Vagina (tissue), 2 donors: ENCODE measurements at regions not wholly inside any gene's neighbourhood (a gene's known extent, or its start where the extent isn't known, plus 50 kb on each side); places are given as distances from the start of the nearest gene placed in this dataset.

Experiments
- DNase-seq, 2 donors: peaks; one replicate each; pipeline ENCODE4 v3.0.0-alpha.2; 2017; ENCODE audit errors: extremely low spot score in 2 of 2
- H3K27ac ChIP-seq: fragments of 200-600 bp; sonication (generic); one replicate; pipeline ENCODE4 v1.5.1; 2019
- H3K27me3 ChIP-seq: fragments of 200-600 bp; sonication (generic); one replicate; pipeline ENCODE4 v1.5.1; 2019
- H3K36me3 ChIP-seq, 2 donors: fragments of 200-600 bp; sonication (generic); one replicate each; pipeline ENCODE4 v1.5.1; 2017 to 2019
- H3K4me1 ChIP-seq: fragments of 200-600 bp; sonication (generic); one replicate; pipeline ENCODE4 v1.5.1; 2019
- H3K4me3 ChIP-seq, 2 donors: fragments of 200-600 bp; sonication (generic); 1 replicate in 1 of 2; 2 replicates in 1 of 2; pipeline ENCODE4 v1.5.1; 2016 to 2019
- H3K9me3 ChIP-seq: fragments of 200-600 bp; sonication (generic); one replicate; pipeline ENCODE4 v1.5.1; 2019
- POLR2A ChIP-seq, 2 donors: fragments of 450-650 bp; IDR thresholded peaks; one replicate each; pipeline ENCODE4 v1.6.1; 2017; ENCODE audit warnings: antibody characterized with exemption in 2 of 2, mild to moderate bottlenecking in 2 of 2, moderate library complexity in 2 of 2
- POLR2AphosphoS5 ChIP-seq, 2 donors: sonication (generic); formaldehyde crosslinking; IDR thresholded peaks; one replicate each; pipeline ENCODE4 v1.9.0; 2017; ENCODE audit warnings: antibody characterized with exemption in 2 of 2, mild to moderate bottlenecking in 2 of 2, low read depth in 1 of 2; ENCODE audit not compliant: insufficient read depth in 1 of 2
- intact Hi-C: fragments of 100-400 bp; cut with DNase I; formaldehyde crosslinking; loops from one replicate; pipeline ENCODE4 v1.15.1; 2023
- TF ChIP-seq, protein P1 (sequence below), 3 experiments: fragments of 450-650 bp in 2 of 3; fragments of 200-600 bp in 1 of 3; sonication (generic) in 1 of 3; IDR thresholded peaks; one replicate each; pipeline ENCODE4 v1.5.1; 2017 to 2019; ENCODE audit warnings: antibody characterized with exemption in 3 of 3, mild to moderate bottlenecking in 2 of 3, moderate library complexity in 2 of 3

DNA sequence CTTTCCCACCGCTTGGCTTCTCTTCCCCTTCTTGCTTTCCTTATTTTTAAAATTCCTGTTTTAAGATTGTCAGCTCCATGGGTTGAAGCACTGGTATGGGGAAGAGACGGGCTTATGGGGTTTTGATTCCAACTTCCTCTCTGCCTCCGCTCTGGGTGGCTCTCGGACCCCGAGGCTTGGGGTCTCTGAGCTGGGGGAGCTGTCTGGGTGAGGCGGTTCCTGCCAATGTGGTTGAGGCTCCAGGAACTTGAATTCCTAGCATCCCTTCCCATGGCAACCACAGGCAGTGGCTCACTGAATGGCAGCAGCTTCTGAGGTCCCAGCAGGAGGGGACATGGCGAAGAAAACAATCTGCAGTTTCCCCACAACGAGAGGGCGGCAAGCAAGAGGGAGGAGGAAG lies 83.1 kb upstream of the C1orf174 start:
- intact Hi-C loops = no loop called here
- TF ChIP-seq POLR2AphosphoS5 (IDR thresholded peaks at IDR 0.05; ENCODE audit: insufficient read depth in 1 of 2, low read depth in 1 of 2) = no peak
- H3K27me3 ChIP-seq = peaks cover 3% of the 10 kb centered on the region

DNA sequence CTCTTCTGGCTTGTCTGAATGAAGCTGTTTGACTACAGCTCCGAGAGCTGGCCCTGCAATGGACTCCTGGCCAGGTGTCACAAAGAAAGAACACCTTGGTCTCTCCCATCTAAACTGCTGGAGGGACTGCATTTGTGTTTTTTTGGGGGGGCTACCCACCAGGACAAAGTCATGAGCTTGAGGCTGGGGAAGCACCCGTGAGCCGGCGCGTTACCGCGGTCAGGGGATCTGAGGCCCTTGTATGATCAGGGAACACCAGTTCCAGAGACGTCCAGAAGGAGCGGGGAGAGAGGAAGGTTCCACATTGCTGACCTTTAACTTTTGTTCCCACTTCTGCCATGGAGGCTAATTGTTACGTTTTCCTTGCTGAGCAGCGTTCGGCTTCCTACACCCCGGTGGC lies 84.5 kb upstream of the C1orf174 start:
- no peak for TF ChIP-seq POLR2AphosphoS5 (IDR thresholded peaks at IDR 0.05; ENCODE audit: insufficient read depth in 1 of 2, low read depth in 1 of 2)
- no peak for TF ChIP-seq POLR2A (IDR thresholded peaks at IDR 0.05)
- TF ChIP-seq, protein P1, sequence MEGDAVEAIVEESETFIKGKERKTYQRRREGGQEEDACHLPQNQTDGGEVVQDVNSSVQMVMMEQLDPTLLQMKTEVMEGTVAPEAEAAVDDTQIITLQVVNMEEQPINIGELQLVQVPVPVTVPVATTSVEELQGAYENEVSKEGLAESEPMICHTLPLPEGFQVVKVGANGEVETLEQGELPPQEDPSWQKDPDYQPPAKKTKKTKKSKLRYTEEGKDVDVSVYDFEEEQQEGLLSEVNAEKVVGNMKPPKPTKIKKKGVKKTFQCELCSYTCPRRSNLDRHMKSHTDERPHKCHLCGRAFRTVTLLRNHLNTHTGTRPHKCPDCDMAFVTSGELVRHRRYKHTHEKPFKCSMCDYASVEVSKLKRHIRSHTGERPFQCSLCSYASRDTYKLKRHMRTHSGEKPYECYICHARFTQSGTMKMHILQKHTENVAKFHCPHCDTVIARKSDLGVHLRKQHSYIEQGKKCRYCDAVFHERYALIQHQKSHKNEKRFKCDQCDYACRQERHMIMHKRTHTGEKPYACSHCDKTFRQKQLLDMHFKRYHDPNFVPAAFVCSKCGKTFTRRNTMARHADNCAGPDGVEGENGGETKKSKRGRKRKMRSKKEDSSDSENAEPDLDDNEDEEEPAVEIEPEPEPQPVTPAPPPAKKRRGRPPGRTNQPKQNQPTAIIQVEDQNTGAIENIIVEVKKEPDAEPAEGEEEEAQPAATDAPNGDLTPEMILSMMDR (IDR thresholded peaks at IDR 0.05) = no peak
- no peak overlapping the region for H3K27ac ChIP-seq
- intact Hi-C loops = no loop called here

More for the DNA sequence above, 83.1 kb upstream of the C1orf174 start:
- Histone ChIP-seq H3K9me3 (no peaks in the 10 kb centered on the region), H3K27ac (no peak overlapping the region), H3K36me3 (no peaks in the 10 kb centered on the region), H3K4me1 (no peaks in the 10 kb centered on the region), H3K4me3 (no peak overlapping the region)
- no peak for DNase-seq

DNA sequence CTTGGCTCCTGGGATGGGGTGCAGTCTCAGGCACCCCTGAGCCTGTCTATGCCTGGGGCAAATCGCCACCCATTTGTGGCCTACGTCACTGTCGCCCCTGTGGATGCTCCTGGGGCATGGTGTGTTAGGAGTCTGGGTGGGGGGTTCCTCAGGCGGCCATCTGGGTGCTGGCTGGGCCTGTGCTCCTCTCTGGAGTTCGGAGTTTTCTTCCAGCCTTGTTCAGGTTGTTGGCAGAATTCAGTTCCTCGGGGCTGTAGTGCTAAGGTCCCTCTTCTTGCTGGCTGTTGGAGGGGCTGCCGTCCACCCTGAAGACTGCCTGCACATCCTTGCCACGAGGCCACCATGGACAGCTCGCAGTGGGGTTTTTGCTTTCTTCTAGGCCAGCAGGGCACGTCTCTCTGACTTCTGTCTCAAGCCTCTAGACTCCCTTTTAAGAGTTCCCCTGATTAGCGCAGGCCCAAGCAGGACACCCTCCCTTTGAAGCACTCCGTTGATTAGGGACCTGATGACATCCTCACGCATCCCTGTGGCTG lies 86.7 kb upstream of the C1orf174 start:
- intact Hi-C loops = no loop called here
- TF ChIP-seq, protein P1 (IDR thresholded peaks at IDR 0.05) = no peak
- TF ChIP-seq POLR2AphosphoS5 (IDR thresholded peaks at IDR 0.05; ENCODE audit: insufficient read depth in 1 of 2, low read depth in 1 of 2) (no peak), POLR2A (IDR thresholded peaks at IDR 0.05) (no peak)
- DNase-seq = no peak

More for the DNA sequence above, 84.5 kb upstream of the C1orf174 start:
- no peak overlapping the region for H3K4me3 ChIP-seq
- no peaks in the 10 kb centered on the region for H3K4me1 ChIP-seq
- H3K9me3 ChIP-seq = no peaks in the 10 kb centered on the region
- no peaks in the 10 kb centered on the region for H3K36me3 ChIP-seq
- no peak for DNase-seq
- H3K27me3 ChIP-seq = peaks cover 3% of the 10 kb centered on the region

DNA sequence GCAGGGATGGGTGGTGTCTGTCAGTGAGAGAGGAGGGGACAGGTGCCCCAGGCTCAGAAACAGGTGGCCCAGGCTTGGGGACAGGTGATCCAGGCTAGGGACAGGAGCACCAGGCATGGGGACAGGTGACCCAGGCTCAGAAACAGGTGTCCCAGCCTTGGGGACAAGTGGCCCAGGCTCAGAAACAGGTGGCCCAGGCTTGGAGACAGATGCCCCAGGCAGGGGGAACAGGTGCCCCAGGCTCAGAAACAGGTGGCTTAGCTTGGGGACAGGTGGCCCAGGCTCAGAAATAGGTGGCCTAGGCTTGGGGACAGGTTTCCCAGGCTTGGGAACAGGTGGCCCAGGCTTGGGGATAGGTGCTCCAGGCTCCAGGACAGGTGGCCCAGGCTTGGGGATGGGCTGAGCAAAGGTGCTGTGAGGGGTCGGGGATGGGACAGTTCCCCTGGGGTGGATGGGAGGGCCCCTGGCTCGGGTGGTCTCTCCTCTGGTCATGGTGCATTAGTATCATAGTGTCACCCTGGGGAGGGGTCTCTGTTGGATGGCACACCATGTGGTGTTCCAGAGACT lies 87.7 kb upstream of the C1orf174 start:
- TF ChIP-seq, protein P1 (IDR thresholded peaks at IDR 0.05) = no peak
- TF ChIP-seq POLR2A (IDR thresholded peaks at IDR 0.05) (no peak), POLR2AphosphoS5 (IDR thresholded peaks at IDR 0.05; ENCODE audit: insufficient read depth in 1 of 2, low read depth in 1 of 2) (no peak)
- no peak overlapping the region for H3K4me3 ChIP-seq
- H3K27ac ChIP-seq = no peak overlapping the region
- no peaks in the 10 kb centered on the region for H3K36me3 ChIP-seq
- H3K9me3 ChIP-seq = no peaks in the 10 kb centered on the region
- DNase-seq = no peak
- intact Hi-C loops = no loop called here
- no peaks in the 10 kb centered on the region for H3K27me3 ChIP-seq
- no peaks in the 10 kb centered on the region for H3K4me1 ChIP-seq

More for the DNA sequence above, 86.7 kb upstream of the C1orf174 start:
- Histone ChIP-seq H3K9me3 (no peaks in the 10 kb centered on the region), H3K4me3 (no peak overlapping the region), H3K36me3 (no peaks in the 10 kb centered on the region), H3K4me1 (no peaks in the 10 kb centered on the region), H3K27ac (no peak overlapping the region), H3K27me3 (no peaks in the 10 kb centered on the region)

DNA sequence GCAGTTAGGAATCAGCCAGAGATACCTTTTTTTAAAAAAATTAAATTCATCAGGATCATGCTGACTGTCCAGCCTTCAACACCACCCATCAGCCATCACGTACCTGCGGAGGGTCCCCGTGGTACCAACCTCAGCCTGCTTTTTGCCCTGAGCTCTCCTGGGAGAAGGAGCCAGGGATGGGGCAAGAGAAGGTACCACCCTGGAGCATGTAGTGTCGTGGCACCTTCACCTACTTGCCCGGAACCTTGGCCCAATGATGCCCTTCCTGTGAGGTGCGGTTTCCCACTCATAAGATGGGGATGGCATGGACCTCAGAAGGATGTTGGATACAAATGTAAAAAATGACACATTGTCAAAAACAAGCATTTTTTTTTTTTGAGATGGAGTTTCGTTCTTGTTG lies 88.4 kb upstream of the C1orf174 start:
- H3K27ac ChIP-seq = no peak overlapping the region
- no peaks in the 10 kb centered on the region for H3K4me1 ChIP-seq
- no peaks in the 10 kb centered on the region for H3K9me3 ChIP-seq
- no peaks in the 10 kb centered on the region for H3K36me3 ChIP-seq
- DNase-seq = no peak
- intact Hi-C loops = no loop called here
- H3K4me3 ChIP-seq = no peak overlapping the region
- no peaks in the 10 kb centered on the region for H3K27me3 ChIP-seq
- TF ChIP-seq POLR2AphosphoS5 (IDR thresholded peaks at IDR 0.05; ENCODE audit: insufficient read depth in 1 of 2, low read depth in 1 of 2) = no peak
- TF ChIP-seq, protein P1 (IDR thresholded peaks at IDR 0.05) = no peak
- no peak for TF ChIP-seq POLR2A (IDR thresholded peaks at IDR 0.05)
